ENCODE measurements at regions not wholly inside any gene's neighbourhood (a gene's known extent, or its start where the extent isn't known, plus 50 kb on each side); places are given as distances from the start of the nearest gene placed in this dataset.

DNA sequence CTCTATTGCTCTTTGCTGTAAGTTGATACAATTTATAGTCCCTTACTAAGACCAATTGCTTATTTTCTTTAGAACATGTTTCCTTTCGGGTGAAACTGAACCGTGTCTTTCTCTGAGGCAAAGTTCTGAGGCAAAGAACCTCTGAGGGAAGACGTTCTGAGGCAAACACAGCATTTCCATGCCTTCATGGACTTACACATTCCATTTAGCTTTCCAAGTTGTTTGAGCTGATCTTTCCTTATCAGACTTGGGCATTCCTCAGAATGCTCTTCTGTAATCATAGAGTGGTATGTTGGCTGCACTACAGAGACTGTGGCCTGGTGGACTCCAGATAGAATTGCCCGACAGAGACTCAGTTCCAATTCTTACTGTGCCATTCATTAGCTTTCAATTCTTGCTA lies 579.1 kb downstream of the KCTD12 start:
- DNase-seq (ENCODE audit: low spot score) = no peak
- 32% methylated on average over 4 of the region's 4 CpGs for whole genome bisulfite sequencing
- H3K27me3 ChIP-seq (ENCODE audit: control insufficient read depth in 4 of 4, insufficient read depth in 4 of 4, low read length in 3 of 4) = no peaks in the 10 kb centered on the region
- H3K9ac ChIP-seq (ENCODE audit: low read depth in 1 of 2, low read length in 2 of 2) = no peak overlapping the region
- H3K9me3 ChIP-seq (ENCODE audit: control insufficient read depth in 4 of 4, low read length in 3 of 4) = no peaks in the 10 kb centered on the region
- H3K4me1 ChIP-seq (ENCODE audit: control insufficient read depth in 4 of 4, insufficient read depth in 4 of 4, low read length in 3 of 4) = no peaks in the 10 kb centered on the region
- no peak overlapping the region for H3K4me3 ChIP-seq (ENCODE audit: low read depth in 1 of 3, low read length in 3 of 3)
- no peaks in the 10 kb centered on the region for H3K36me3 ChIP-seq (ENCODE audit: control insufficient read depth in 4 of 4, insufficient read depth in 3 of 4, low read depth in 1 of 4, low read length in 3 of 4)
- TF ChIP-seq JUND (IDR thresholded peaks at IDR 0.05) (no peak), HNF4A (conservative IDR thresholded peaks at IDR 0.05) (no peak), SP1 (IDR thresholded peaks at IDR 0.05) (no peak)
- no peak overlapping the region for H3K27ac ChIP-seq (ENCODE audit: low read depth in 1 of 2, low read length in 2 of 2)

DNA sequence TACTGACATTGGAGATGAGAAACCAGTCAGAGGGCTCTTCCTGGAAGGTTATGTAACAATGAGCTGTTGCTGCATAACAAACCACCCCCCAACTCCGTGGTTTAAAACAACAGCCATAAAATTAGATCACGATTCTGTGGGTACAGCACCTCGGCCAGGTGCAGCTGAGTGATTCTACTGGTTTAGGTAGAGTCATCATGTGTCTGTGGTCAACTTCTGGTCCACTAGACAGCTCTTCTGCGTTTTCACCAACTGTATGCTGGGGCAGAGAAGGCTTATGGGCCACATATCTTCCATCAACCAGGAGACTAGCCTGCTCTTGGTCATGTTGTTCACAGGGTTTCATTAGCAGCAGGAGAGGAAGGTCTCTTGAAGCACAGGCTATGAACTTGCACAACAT lies 585.5 kb downstream of the KCTD12 start:
- Histone ChIP-seq H3K9me3 (ENCODE audit: control insufficient read depth in 4 of 4, low read length in 3 of 4) (peaks cover 0 to 3% (median 0%) of the 10 kb centered on the region in 4 donors), H3K36me3 (ENCODE audit: control insufficient read depth in 4 of 4, insufficient read depth in 3 of 4, low read depth in 1 of 4, low read length in 3 of 4) (no peaks in the 10 kb centered on the region), H3K4me1 (ENCODE audit: control insufficient read depth in 4 of 4, insufficient read depth in 4 of 4, low read length in 3 of 4) (no peaks in the 10 kb centered on the region), H3K27ac (ENCODE audit: low read depth in 1 of 2, low read length in 2 of 2) (no peak overlapping the region), H3K27me3 (ENCODE audit: control insufficient read depth in 4 of 4, insufficient read depth in 4 of 4, low read length in 3 of 4) (no peaks in the 10 kb centered on the region), H3K4me3 (ENCODE audit: low read depth in 1 of 3, low read length in 3 of 3) (no peak overlapping the region), H3K9ac (ENCODE audit: low read depth in 1 of 2, low read length in 2 of 2) (no peak overlapping the region)
- TF ChIP-seq, protein P1, sequence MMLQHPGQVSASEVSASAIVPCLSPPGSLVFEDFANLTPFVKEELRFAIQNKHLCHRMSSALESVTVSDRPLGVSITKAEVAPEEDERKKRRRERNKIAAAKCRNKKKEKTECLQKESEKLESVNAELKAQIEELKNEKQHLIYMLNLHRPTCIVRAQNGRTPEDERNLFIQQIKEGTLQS (IDR thresholded peaks at IDR 0.05) = no peak
- TF ChIP-seq, protein P2, sequence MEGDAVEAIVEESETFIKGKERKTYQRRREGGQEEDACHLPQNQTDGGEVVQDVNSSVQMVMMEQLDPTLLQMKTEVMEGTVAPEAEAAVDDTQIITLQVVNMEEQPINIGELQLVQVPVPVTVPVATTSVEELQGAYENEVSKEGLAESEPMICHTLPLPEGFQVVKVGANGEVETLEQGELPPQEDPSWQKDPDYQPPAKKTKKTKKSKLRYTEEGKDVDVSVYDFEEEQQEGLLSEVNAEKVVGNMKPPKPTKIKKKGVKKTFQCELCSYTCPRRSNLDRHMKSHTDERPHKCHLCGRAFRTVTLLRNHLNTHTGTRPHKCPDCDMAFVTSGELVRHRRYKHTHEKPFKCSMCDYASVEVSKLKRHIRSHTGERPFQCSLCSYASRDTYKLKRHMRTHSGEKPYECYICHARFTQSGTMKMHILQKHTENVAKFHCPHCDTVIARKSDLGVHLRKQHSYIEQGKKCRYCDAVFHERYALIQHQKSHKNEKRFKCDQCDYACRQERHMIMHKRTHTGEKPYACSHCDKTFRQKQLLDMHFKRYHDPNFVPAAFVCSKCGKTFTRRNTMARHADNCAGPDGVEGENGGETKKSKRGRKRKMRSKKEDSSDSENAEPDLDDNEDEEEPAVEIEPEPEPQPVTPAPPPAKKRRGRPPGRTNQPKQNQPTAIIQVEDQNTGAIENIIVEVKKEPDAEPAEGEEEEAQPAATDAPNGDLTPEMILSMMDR (IDR thresholded peaks at IDR 0.05; ENCODE audit: low read depth, low read length, missing input control) = no peak
- TF ChIP-seq FOXA1 (IDR thresholded peaks at IDR 0.05) (no peak), SP1 (IDR thresholded peaks at IDR 0.05) (no peak), YY1 (IDR thresholded peaks at IDR 0.05) (no peak), HNF4G (IDR thresholded peaks at IDR 0.05) (no peak), GABPA (IDR thresholded peaks at IDR 0.05 in 1 of 2, conservative IDR thresholded peaks at IDR 0.05 in 1 of 2) (no peak), FOXA2 (IDR thresholded peaks at IDR 0.05) (no peak), HNF4A (conservative IDR thresholded peaks at IDR 0.05) (no peak), RAD21 (IDR thresholded peaks at IDR 0.05) (no peak)
- TF ChIP-seq, protein P3, sequence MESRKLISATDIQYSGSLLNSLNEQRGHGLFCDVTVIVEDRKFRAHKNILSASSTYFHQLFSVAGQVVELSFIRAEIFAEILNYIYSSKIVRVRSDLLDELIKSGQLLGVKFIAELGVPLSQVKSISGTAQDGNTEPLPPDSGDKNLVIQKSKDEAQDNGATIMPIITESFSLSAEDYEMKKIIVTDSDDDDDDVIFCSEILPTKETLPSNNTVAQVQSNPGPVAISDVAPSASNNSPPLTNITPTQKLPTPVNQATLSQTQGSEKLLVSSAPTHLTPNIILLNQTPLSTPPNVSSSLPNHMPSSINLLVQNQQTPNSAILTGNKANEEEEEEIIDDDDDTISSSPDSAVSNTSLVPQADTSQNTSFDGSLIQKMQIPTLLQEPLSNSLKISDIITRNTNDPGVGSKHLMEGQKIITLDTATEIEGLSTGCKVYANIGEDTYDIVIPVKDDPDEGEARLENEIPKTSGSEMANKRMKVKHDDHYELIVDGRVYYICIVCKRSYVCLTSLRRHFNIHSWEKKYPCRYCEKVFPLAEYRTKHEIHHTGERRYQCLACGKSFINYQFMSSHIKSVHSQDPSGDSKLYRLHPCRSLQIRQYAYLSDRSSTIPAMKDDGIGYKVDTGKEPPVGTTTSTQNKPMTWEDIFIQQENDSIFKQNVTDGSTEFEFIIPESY (IDR thresholded peaks at IDR 0.05) = no peak
- no peak for DNase-seq (ENCODE audit: low spot score)
- WGBS = 64% methylated on average over 4 of the region's 4 CpGs

DNA sequence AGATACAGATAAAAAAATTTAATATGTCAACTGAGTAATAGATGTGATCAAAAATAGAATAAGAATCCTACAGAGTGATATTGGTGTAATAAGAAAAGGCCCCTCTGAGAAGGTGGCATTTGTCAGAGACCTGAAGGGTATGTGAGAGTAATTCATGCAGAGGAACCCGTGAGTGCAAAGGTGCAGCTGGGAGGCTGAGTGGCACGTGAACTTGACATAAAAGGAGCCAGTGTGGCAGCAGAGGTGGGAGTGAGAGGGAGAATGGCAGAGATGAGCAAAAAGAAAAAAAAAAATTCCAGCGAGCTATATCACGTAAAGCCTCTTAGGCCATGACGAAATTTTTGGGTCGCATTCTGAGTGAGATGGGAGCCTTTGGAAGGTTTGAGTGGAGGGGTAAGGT lies 588.9 kb downstream of the KCTD12 start:
- WGBS = 82% methylated on average over 6 of the region's 6 CpGs
- H3K4me3 ChIP-seq (ENCODE audit: low read depth in 1 of 3, low read length in 3 of 3) = no peak overlapping the region
- H3K9ac ChIP-seq (ENCODE audit: low read depth in 1 of 2, low read length in 2 of 2) = no peak overlapping the region
- no peak for TF ChIP-seq GABPA (IDR thresholded peaks at IDR 0.05 in 1 of 2, conservative IDR thresholded peaks at IDR 0.05 in 1 of 2)
- TF ChIP-seq, protein P4, sequence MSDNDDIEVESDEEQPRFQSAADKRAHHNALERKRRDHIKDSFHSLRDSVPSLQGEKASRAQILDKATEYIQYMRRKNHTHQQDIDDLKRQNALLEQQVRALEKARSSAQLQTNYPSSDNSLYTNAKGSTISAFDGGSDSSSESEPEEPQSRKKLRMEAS (IDR thresholded peaks at IDR 0.05) = no peak
- TF ChIP-seq SP1 (IDR thresholded peaks at IDR 0.05) = no peak
- TF ChIP-seq YY1 (IDR thresholded peaks at IDR 0.05) = no peak
- TF ChIP-seq, protein P3 (IDR thresholded peaks at IDR 0.05) = no peak
- no peak for TF ChIP-seq RXRA (IDR thresholded peaks at IDR 0.05)
- no peak for TF ChIP-seq EGR1 (IDR thresholded peaks at IDR 0.05; ENCODE audit: low read depth in 2 of 2)
- no peak for TF ChIP-seq HNF4G (IDR thresholded peaks at IDR 0.05)
- TF ChIP-seq FOXA2 (IDR thresholded peaks at IDR 0.05) = no peak
- TF ChIP-seq, protein P1 (IDR thresholded peaks at IDR 0.05) = no peak
- TF ChIP-seq TAF1 (conservative IDR thresholded peaks at IDR 0.05) = no peak
- no peak for DNase-seq (ENCODE audit: low spot score)
- no peaks in the 10 kb centered on the region for H3K36me3 ChIP-seq (ENCODE audit: control insufficient read depth in 4 of 4, insufficient read depth in 3 of 4, low read depth in 1 of 4, low read length in 3 of 4)
- peaks cover 0 to 3% (median 0%) of the 10 kb centered on the region in 4 donors for H3K9me3 ChIP-seq (ENCODE audit: control insufficient read depth in 4 of 4, low read length in 3 of 4)
- H3K27me3 ChIP-seq (ENCODE audit: control insufficient read depth in 4 of 4, insufficient read depth in 4 of 4, low read length in 3 of 4) = no peaks in the 10 kb centered on the region
- no peaks in the 10 kb centered on the region for H3K4me1 ChIP-seq (ENCODE audit: control insufficient read depth in 4 of 4, insufficient read depth in 4 of 4, low read length in 3 of 4)
- H3K27ac ChIP-seq (ENCODE audit: low read depth in 1 of 2, low read length in 2 of 2) = no peak overlapping the region

Data from liver (tissue), 8 donors.